HG02885 (cell line): ENCODE measurements at regions not wholly inside any gene's neighbourhood (a gene's known extent, or its start where the extent isn't known, plus 50 kb on each side); places are given as distances from the start of the nearest gene placed in this dataset.

Experiments
- ATAC-seq: cut with Tn5 transposase; IDR thresholded peaks from one replicate; pipeline ENCODE4 v1.9.1; 2021; ENCODE audit warnings: mild to moderate bottlenecking; ENCODE audit not compliant: unreplicated experiment, poor library complexity

DNA sequence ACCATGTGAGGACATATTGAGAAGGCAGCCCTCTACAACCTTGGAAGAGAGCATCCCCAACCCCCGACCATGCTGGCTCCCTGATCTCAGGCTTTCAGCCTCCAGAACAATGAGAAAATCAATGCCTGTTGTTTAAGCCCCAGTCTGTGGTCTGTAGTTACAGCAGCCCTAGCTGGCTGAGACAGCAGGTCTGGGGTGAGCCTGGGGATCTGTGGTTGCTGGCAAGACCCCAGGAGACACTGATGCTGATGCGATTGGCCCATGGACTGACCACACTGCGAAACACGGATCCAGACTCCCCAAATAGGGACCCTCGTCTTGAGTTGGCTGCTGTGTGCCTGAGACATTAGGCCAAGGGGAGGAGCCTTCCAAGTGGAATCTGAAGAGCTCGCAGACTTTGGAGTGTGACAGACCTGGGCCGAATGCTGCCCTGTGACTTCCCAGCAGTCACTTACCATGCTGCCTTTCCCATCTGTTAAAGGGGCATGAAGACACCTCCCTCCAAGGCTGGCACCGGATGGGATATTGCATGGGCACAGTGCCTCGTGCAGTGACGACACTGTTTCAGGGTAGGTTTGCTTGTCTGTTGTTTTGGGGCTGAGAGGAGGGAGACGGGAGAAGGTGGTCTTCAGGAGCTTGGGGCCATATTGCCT lies 147.8 kb upstream of the RPL38 start:
- ATAC-seq: no peak

DNA sequence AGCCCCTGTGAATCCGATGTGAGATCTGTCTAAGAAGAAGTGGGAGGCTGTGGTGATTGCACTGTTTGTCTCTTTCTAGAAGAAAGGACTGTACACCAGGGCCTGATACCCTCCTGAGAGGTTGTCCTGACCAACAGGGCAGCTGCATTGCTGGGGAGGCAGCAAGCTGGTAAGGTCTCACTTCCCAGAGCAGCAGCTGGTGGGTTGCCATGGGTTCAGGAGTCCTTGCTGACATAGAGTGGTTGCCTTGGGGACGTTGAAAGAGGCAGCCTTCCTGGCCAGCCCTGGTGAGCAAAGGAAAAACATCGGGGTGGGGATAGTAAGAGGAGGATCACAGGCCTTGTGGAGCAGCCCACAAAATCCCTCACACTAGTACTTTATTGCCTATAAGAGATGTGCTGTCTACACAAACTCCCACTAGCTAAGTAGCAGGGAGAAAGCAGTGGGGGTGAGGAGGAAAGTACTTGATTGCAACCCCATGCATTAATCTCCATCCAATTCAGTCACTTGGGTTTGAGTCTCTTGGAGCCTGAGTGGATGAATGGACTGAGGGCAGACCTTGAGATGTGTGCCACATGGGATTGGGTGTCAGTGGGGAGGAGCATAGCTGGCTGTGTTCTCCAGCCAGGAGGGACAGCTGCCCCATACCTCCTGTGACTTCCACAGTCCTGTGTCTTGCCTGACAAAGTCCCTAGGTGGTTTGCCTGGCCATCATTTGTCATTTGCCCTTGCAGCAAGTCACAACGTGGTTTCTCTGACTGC lies 143.8 kb upstream of the RPL38 start:
- no peak for ATAC-seq

DNA sequence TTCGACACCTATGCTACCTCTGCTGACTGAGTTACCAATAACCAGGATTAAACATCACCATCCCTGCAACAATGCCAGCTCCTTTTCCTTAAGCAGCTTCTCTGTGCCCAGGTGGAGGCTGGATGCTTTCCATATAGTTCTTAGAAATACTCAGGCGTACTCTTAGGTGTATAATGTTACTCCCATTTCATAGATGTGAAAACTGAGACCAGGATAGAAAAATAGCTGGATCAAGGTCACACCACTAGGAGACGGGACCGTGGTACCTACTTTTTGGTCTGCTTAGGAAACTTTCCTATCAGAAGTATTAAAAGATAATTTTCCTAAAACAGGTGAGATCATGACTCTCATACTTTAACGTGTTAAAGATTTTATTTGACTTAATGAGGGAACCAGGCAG lies 141.7 kb upstream of the RPL38 start:
- no peak for ATAC-seq

DNA sequence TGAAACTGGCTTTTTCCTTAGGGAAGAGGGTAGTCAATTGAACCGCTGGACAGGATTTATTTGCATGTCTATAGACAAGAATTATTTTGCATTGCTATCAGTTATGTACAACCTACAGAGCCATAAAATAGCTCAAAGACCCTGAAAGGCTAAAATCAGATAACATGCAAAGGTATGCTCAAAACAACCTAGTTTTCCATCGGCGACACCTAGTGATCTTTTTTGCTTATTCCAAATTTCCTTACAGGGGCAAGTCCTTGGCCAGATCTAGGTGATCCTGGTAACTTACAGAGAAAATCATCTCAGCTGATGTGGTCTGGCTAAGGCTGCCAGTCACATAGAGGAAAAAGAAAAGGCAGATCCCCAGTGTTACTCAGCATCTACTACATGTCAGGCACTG lies 141.2 kb upstream of the RPL38 start:
- ATAC-seq: no peak

DNA sequence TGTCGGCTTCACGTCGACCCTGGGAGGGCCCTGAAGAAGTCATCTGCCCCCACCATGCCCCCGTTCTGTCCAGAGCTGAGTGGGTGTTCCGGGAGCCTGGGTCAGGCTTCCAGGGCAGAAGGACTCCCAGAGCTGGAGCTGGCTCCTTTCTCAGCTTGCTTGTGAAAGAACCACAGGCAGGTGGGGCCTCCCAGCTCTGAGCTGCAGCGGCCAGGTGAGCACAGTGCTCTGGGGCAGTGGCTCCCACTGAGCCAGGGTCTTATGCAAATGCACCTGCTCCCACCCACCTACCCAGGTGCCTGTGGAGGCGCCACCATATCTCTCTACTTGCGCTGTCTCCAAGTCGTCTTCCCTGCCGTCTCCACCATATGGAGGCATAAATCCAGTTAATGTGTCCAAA lies 140.0 kb upstream of the RPL38 start:
- ATAC-seq: no peak

DNA sequence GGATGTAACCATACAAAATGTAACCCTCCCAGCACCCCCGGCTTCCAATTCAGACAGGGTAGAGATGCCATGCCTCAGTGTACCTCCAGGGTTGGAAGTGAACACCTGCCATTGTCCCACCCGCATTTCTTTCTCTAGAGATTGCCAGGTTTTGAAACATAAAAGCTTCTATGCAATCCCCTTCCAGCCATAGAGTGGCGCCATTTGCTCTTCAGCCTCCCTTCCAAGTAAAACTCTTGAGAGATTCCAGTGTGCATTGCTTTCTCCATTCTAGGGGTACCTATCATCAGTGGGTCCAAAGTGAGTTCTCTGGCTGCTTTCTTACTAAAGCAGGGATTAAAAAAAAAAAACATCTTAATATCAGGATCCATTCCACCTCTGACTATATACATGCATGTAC lies 133.1 kb upstream of the RPL38 start:
- ATAC-seq: no peak

DNA sequence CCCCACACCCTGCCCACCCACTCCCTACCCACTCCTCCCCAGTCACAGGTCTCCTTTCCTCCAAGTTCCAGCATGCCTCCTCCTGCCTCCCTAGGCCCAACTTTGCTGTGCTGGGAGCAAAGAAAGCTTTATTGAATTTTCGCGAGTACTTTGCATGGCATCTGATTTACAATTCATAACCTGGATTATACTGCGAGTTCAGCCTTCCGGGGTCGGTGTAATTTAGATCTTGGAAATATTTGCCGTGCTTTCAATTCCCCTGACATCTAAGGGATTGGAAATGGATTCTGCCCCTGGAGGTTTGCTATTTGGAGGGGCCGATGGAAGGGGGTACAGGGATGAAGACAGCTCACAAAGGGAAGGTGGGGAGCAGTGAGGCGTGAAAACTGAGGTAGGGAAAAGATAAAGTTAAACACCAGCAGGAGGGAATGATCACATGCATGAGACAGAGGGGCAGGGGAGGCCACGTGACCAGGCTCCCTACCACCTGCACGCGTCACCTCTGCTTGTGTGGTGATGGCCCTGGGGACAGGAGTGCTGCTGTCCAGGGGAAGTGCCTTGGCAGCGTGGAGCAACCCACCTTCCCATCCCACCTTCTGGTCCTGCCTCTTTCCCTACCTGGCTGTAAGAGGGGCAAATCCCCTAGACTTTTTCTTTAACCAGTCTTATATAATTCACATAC lies 132.3 kb upstream of the RPL38 start:
- ATAC-seq: no peak

DNA sequence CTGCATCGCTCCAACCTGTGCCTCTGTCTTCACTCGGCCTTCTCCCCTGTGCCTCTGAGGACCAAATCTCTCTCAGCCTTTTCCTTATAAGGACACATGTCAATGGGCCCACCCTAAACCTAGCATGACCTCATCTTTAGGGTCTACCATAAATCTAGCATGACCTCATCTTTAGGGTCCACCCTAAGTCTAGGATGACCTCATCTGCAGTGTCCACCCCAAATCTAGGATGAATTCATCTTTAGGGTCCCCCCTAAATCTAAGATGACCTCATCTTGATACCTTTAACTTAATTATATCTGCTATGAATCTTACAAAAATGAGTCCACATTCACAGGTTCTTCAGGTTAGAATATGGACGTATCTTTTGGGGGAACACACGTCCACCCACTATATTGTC lies 131.1 kb upstream of the RPL38 start:
- no peak for ATAC-seq

DNA sequence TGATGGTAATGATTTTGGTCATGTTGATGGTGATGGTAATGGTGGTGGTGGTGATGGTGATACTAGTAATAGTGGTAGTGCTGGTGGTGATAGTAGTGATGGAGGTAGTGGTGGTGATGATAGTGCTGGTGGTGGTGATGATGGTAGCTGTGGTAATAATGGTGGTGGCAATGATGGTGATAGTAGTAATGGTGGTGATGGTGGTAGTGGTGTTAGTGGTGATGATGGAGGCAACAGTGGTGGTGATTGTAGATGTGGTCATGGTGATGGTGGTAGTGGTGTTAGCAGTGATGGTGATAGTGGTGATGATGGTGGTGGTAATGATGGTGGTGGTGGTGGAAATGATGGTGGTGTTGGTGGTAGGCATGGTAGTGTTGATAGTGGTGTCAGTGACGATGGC lies 127.0 kb upstream of the RPL38 start:
- ATAC-seq: no peak

DNA sequence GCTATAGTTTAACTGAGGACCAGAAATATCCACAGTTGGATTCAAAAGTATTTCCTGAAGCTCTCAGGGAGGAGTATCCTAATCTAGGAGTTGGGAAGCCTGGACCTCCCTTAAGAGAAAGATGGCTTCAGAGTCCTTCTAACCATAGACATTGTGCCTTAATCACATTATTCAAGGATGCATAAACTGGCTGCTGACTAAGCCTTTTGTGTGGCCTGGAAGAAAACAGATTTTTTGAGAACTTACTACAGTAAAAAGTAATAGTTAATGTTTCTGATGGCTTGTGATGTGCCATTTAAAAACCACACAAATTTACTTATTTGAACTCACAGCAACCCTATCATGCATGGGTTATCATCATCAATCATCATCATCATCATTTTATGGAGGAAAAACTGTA lies 126.2 kb upstream of the RPL38 start:
- no peak for ATAC-seq

DNA sequence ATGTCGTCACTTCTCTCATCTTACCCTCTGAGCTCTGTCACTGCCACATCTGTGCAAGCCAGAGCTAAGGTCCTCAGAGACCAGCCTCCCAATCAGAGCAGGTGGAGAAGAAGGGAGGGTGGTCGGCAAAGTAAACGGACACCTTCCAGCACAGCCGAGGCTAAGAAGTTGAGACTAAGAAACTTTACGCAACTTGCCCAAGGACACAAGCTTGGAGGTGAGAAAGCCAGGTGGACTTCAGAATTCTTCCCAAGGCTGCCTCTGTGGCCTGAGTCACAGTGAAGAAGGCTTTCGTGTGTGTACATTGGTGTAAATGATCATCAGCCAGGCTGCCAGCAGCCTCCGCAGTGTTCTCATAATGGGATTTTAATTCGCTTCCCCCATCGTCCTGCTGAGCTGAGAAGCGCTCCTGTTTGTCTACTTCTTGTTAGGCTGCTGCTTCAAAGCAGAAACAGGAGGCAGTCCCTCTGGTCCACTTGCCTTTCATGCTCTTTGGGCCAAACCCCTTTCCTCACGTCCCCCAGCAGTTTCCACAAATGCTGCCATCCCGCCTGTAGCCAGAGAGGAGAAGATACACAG lies 125.0 kb upstream of the RPL38 start:
- ATAC-seq: no peak

DNA sequence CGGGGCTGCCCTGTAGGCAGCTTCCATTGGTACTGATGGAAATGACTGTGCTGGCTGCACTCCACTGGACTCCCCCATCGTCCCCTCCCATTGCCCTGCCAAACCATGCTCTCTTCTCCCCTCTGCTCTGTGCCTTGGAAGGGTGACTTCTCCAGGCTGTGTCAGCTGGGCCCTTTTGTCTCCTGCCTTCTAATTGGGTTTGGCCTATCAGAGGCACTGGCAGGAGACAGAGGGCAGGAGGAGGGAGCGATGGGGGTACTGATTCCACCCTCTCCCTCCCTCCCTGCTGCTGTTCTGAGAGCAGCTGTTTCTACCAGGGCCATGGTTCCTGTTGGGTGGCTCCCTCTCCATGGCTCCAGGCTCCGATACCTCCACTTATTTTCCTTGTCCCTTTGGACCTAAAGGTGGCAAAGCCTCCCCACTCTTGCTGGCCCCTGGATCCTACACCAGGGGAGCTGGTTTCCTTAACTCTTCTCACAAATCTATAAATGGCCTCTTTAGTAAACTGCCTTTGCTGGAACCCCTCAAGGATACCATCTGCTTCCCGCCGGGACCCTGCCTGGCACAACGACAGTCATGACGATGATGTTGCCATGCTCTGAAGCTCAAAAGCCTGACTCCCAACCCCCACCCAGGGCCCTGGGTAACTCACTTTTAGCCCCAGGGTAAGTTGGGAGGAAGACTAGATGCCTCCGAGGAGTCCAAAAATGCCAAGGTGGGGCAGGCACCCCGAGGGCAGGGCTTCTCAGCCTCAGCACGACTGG lies 123.8 kb upstream of the RPL38 start:
- ATAC-seq: no peak

DNA sequence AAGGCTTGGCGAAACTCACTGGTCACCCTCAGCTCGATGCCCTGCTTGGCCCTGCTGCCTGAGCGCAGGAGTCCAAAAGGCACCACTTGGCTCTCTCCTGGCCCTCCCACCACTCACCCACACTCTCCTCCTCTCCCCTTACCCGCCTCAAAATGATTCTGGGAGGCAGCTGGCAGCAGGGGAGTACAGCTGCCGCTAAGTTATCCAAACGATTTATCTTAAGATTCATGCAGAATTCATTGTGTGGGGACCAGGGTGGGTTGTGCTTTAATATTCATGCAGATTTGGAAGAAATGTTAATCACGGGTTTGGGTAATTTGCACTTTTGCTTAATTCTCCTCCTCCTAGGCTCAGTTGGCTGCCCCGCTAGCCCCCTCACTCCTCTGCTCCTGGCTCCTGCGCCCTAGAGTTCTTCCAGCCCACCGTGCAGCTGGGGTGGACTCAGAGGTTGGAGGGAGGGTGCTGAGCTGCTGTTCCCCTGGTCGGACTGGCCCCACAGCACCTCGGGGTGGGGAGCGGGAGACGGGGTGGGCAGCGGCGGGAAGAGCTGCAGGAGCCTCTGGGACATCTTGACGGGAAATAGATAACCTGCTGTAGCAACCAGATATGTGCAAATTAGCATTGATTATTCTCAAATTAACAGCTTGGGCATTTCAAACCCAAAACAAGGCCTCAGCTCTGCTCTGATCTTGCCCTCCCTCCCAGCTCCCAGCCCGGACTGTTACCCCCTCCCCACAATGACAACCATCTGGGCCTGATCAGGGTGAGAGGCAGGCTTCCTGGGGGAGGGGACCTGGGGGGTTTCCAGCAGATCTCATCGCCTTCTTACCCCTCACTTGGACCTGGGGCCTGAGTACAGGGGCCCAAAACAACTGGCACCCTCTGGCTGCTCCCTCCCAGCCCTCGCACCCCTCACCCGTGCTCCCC lies 122.6 kb upstream of the RPL38 start:
- ATAC-seq: no peak

DNA sequence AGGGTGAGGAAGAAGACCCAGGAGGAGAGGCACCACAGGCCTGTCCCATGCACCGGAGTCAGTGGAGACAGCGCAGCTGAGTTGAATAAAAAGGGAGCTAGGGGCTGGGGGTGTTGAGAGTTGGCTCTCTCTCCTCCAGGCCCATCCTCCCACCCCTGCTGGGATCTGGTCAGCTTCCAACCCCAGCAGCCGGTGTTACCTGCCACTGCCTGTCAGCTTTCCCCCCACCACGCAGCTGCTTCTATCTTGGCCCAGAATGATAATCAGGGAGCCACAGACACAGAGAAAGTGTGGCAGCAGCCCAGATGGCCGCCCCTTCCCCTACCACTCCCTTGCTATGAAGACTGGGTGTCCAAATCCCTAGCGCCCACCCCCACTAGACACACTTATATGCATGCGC lies 120.6 kb upstream of the RPL38 start:
- no peak for ATAC-seq

DNA sequence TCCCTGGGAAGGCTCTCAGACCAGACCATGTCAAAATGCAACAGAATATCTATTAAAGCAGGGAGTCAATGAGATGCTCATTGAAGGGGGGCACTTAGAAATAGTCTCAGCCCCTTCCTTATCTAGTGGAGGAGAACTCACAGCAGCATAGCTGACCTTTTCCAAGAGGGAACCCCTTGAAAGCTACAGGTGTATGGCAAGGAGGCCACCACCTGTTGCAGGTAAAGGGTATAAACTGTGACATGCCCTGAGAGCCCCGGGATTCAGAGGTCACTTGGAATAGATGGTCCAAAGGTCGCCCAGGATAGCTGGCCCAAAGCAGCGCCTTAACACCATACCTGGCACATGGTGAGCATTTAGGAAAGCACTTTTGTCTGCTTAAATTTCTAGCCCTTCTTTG lies 120.2 kb upstream of the RPL38 start:
- ATAC-seq: no peak

DNA sequence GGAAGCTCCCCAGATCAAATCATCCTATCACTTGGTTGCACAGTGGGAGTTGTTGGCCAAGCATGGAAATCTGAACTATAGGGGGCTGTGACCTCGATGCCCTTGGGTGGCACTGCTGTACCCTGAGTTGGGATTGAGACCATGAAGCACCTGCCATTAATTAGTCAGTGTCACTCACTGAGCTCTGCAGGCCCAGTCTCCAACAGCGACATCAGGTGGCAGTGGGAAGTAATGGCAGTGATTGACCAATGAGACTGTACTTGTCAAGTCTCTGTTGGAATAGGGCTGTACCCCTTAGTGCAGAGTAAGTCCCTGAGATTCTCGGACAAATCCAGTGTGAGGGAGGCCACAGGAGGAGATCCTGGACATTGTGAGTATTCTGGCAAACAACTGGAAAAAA lies 118.0 kb upstream of the RPL38 start:
- no peak for ATAC-seq

DNA sequence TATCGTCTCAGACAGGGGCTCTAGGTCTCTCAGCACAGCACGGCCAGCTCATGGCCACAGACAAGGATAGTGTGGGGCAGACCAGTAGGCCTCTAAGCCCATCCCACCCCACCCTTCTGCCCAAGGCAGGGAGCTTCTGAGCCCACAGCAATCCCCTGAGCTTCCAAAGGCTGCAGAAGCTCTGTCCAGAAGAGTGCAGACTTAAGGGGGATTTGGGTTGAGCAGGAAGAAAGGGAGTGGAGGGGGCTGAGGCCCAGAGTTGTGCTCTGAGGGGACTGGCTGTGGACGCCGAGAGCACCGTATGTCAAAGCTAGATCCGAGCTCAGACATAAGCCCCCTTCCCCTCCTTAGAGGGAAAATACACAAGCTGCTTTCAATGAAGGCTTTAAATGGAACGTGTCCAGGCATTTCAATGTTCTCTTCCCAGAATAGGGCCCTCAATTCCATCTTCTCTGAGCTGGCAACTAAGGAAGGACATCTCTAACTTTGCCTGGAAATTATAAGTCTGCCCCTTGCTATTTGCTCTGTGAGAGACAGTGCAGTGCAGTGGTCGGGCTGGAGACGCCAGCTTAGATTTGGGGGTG lies 116.4 kb upstream of the RPL38 start:
- no peak for ATAC-seq

DNA sequence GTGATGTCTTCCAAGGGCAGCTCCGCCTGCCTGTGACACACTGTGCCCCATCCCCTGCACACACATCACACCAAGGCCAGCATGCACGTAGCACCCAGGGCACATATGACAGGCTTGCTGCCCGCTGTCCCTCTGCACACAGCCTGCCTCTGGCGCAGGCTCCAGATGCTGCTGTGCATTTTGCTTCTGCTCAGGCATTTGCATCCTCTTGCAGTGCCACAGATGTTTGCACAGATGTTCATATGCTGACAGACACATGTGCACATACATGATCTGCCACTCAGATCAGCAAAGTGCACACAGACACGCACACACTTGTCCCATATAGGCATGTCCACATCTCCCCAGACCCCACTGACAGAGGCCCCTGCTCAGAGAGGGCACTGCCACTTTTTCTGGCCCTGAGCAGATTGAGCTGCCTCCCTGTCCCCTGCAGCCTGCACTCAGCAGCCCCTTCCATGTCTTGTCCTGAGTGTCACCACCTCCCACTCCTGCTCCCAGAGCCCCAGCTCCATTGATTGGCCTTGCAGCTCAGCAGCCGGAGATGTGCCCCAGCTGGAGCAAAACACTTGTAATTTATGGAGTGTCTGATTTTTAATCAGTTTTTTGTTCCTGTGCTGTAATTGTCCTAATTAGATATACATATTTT lies 115.1 kb upstream of the RPL38 start:
- ATAC-seq: no peak

DNA sequence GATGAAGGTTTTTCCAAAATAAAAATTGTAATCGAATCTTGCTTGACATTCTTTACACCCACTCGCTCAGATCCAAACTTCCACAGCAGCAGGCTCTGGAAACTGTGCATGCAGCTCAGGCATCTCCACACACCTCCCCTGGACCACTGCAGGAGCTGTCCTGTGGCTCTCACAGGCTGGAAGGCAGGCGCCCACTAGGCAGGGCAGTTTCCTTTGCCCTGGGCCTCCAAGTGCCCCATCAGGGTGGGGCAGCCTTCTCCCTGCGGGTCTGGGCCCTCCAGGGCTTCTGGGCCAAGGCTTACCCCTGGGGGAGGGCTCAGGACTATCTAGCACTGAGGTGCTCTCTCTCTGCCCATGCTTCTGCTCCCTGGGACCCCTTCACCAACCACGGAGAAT lies 114.5 kb upstream of the RPL38 start:
- no peak for ATAC-seq
